Right lobe of liver (tissue), 6 donors: ENCODE measurements at regions not wholly inside any gene's neighbourhood (a gene's known extent, or its start where the extent isn't known, plus 50 kb on each side); places are given as distances from the start of the nearest gene placed in this dataset.

Experiments
- ATAC-seq, 4 donors: fragments of 200-7000 bp; cut with Tn5 transposase; one replicate each; pipeline ENCODE4 v1.9.1; 2020; ENCODE audit warnings: mild to moderate bottlenecking in 4 of 4, moderate library complexity in 4 of 4
- DNase-seq, 3 donors: peaks; one replicate each; pipeline ENCODE4 v3.0.0-alpha.2; 2020
- H3K27ac ChIP-seq, 3 donors: fragments of 200-600 bp; one replicate each; pipeline ENCODE4 v1.8.0; 2022
- H3K27me3 ChIP-seq, 2 donors: fragments of 200-600 bp; one replicate each; pipeline ENCODE4 v1.8.0; 2022
- H3K36me3 ChIP-seq, 4 donors: fragments of 200-600 bp; sonication (generic) in 1 of 4; one replicate each; pipeline versions ENCODE4 v1.5.1 to v1.8.0; 2017 to 2022; ENCODE audit warnings: control low read depth in 1 of 4
- H3K4me1 ChIP-seq, 4 donors: fragments of 200-600 bp; sonication (generic) in 1 of 4; one replicate each; pipeline versions ENCODE4 v1.5.1 to v1.8.0; 2017 to 2022; ENCODE audit warnings: control low read depth in 1 of 4
- H3K4me3 ChIP-seq, 3 donors: fragments of 200-600 bp; one replicate each; pipeline ENCODE4 v1.8.0; 2022
- H3K9me3 ChIP-seq, 4 donors: fragments of 200-600 bp; sonication (generic) in 1 of 4; one replicate each; pipeline versions ENCODE4 v1.5.1 to v1.8.0; 2017 to 2022; ENCODE audit warnings: control low read depth in 1 of 4
- POLR2A ChIP-seq: fragments of 450-650 bp; IDR thresholded peaks from one replicate; pipeline ENCODE4 v1.6.1; 2017; ENCODE audit warnings: antibody characterized with exemption, mild to moderate bottlenecking
- WGBS: methylation state at CpG from one replicate; pipeline ENCODE4 v1.1.6; 2018; ENCODE audit warnings: low coverage, low lambda C conversion rate; ENCODE audit not compliant: insufficient coverage; ENCODE audit errors: missing lambda C conversion rate; 5-methylcytosine and 5-hydroxymethylcytosine counted together
- intact Hi-C, 2 donors: fragments of 100-400 bp; cut with DNase I; formaldehyde crosslinking; loops; one replicate each; pipeline versions ENCODE4 v1.11.2 to v1.14.1; 2022
- TF ChIP-seq, protein P1 (sequence below), 4 donors: fragments of 200-600 bp in 3 of 4; fragments of 450-650 bp in 1 of 4; IDR thresholded peaks; one replicate each; pipeline versions ENCODE4 v1.5.1 to v1.8.0; 2016 to 2022; ENCODE audit warnings: antibody characterized with exemption in 4 of 4, mild to moderate bottlenecking in 2 of 4
- donor health status: DM: no; HTN: yes; CAD: no.
- donor health status: DM: no; HTN: no; CAD: no.
- donor health status: DM: no; HTN: no; CAD: no.
- donor health status: DM: no; HTN: yes; CAD: no.
- donor health status: DM: no; HTN: yes; CAD: no.

DNA sequence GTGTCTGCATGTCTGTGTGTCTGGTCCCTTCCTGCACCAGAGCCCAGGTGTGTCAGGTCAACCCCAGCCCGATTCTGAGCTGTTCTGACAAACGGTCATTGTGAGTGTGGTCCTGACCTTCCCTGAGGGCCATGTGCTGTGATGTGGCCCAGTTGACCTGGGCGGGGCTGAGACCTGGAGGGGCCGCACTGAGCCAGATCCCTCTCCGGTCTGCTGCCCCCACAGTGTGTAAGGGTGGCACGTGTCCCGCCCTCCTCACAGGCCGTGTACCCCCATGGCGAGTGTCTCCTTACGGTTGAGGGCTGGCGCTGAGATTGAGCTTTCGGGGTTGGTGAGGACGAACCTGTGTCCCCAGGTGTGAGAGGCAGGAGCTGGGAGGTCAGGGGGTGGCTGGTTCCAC, 136.5 kb downstream of the MRPL36 start:
- Histone ChIP-seq H3K36me3 (no peaks in the 10 kb centered on the region), H3K27ac (no peak overlapping the region), H3K9me3 (no peaks in the 10 kb centered on the region), H3K4me3 (no peak overlapping the region), H3K27me3 (peaks cover 0 to 9% of the 10 kb centered on the region in 2 donors), H3K4me1 (no peaks in the 10 kb centered on the region)
- no peak for DNase-seq
- 54% methylated on average over 7 of the region's 13 CpGs for WGBS
- ATAC-seq: no peak
- intact Hi-C loops: no loop called here
- TF ChIP-seq POLR2A: no peak
- TF ChIP-seq, protein P1, sequence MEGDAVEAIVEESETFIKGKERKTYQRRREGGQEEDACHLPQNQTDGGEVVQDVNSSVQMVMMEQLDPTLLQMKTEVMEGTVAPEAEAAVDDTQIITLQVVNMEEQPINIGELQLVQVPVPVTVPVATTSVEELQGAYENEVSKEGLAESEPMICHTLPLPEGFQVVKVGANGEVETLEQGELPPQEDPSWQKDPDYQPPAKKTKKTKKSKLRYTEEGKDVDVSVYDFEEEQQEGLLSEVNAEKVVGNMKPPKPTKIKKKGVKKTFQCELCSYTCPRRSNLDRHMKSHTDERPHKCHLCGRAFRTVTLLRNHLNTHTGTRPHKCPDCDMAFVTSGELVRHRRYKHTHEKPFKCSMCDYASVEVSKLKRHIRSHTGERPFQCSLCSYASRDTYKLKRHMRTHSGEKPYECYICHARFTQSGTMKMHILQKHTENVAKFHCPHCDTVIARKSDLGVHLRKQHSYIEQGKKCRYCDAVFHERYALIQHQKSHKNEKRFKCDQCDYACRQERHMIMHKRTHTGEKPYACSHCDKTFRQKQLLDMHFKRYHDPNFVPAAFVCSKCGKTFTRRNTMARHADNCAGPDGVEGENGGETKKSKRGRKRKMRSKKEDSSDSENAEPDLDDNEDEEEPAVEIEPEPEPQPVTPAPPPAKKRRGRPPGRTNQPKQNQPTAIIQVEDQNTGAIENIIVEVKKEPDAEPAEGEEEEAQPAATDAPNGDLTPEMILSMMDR (IDR thresholded peaks at IDR 0.05): no peak

DNA sequence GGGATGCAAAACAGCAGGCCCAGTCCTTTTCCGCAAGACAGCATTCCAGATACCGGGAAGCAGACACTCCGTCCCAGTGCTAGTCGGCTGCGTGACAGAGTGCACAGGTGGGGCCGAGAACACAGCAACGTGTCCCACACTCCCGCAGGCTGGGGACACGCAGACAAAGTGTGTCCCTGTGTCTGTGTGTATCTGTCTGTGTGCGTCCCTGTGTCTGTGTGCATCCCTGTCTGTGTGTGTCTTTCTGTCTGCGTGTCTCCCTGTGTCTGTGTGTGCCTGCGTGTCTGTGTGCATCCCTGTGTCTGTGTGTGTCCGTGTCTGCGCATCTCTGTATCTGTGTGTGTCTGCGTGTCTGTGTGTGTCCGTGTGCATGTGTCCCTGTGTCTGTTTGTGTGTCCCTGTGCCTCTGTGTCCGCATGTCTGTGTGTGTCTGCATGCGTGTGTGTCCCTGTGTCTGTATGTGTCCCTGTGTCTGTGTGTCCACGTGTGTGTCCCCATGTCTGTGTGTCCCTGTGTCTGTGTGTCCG, 137.0 kb downstream of the MRPL36 start:
- TF ChIP-seq, protein P1 (IDR thresholded peaks at IDR 0.05): no peak
- TF ChIP-seq POLR2A: no peak
- Histone ChIP-seq H3K9me3 (no peaks in the 10 kb centered on the region), H3K27ac (no peak overlapping the region), H3K4me3 (no peak overlapping the region), H3K36me3 (no peaks in the 10 kb centered on the region), H3K4me1 (no peaks in the 10 kb centered on the region), H3K27me3 (peaks cover 0 to 9% of the 10 kb centered on the region in 2 donors)
- 20% methylated on average over 1 of the region's 20 CpGs for WGBS
- intact Hi-C loops: no loop called here
- DNase-seq: no peak
- no peak for ATAC-seq

DNA sequence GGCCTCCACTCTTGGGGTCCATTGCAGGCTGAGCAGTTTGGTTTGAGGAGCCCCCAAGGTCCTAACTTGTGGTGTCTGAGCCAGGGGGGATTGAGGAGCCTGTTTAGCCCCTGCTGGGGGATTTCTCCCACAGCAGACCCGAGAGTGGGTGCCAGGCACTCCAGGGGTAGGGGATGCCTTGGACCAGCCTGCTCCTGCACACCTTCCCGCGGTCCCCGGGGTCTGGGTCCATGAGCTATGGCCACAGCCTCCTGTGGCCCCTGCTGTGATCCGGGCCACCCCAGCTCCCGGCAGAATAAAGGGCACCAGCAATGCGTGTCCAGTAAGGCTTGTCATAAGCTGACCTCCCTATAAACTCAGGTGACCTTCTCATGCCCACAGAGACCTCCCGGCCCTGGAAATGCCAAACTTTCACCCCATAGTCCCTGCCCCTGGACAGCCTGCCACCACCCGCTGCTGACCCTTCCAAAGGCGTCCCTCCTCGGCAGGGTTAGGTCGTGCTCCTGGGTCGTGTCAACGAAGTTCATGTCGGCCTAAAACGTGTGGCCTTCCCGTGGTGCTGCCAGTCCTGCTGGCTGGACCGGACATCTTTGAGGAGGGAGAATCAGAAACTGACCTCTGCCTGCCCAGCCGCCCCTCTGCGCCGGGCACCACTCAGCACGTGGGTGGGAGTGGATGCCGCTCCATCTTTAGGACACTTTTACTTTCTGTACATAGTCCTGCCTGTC, 137.6 kb downstream of the MRPL36 start:
- intact Hi-C loops: no loop called here
- ATAC-seq: peak in 1 of 4 donors; percentile 7
- no CpG with 5 or more reads among the region's 23 CpGs for WGBS
- Histone ChIP-seq H3K4me1 (no peaks in the 10 kb centered on the region), H3K4me3 (no peak overlapping the region), H3K27me3 (peaks cover 0 to 9% of the 10 kb centered on the region in 2 donors), H3K27ac (no peak overlapping the region), H3K9me3 (no peaks in the 10 kb centered on the region), H3K36me3 (no peaks in the 10 kb centered on the region)
- TF ChIP-seq, protein P1 (IDR thresholded peaks at IDR 0.05): no peak
- no peak for TF ChIP-seq POLR2A
- DNase-seq: no peak

DNA sequence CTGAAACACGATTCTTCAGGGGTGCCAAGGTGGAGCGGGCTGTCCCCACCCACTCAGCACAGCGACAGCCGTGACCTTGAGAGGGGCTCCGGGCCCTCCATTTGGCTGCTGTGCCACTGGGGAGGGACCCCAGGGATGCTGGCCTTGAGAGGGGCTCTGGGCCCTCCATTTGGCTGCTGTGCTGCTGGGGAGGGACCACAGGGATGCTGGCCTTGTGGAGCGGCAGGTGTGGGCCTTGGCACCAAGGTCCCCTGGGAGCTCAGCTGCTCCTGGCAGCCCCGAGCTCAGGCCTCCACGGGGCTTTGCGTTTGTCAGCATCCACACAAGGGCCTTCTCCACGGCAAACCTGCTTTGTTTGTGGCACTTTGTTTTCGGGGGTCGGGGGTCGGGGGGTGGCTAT, 137.6 kb upstream of the LPCAT1 start:
- H3K4me1 ChIP-seq: no peaks in the 10 kb centered on the region
- H3K4me3 ChIP-seq: no peak overlapping the region
- no peaks in the 10 kb centered on the region for H3K36me3 ChIP-seq
- peaks cover 0 to 3% of the 10 kb centered on the region in 2 donors for H3K27me3 ChIP-seq
- DNase-seq: no peak
- ATAC-seq: no peak
- no peaks in the 10 kb centered on the region for H3K9me3 ChIP-seq
- no peak overlapping the region for H3K27ac ChIP-seq
- intact Hi-C loops: no loop called here
- TF ChIP-seq, protein P1 (IDR thresholded peaks at IDR 0.05): no peak
- no peak for TF ChIP-seq POLR2A
- WGBS: 50% methylated on average over 2 of the region's 13 CpGs
